SH-SY5Y (cell line): ENCODE measurements at regions not wholly inside any gene's neighbourhood (a gene's known extent, or its start where the extent isn't known, plus 50 kb on each side); places are given as distances from the start of the nearest gene placed in this dataset.

ENCODE experiments used
- GATA2 ChIP-seq: IDR thresholded peaks from 2 replicates; pipeline ENCODE4 v1.6.1; 2011; ENCODE audit warnings: mild to moderate bottlenecking, low read depth, low read length
- GATA3 ChIP-seq: IDR thresholded peaks from 2 replicates; pipeline ENCODE4 v1.6.1; 2011; ENCODE audit warnings: low read depth, mild to moderate bottlenecking, low read length, moderate library complexity

DNA sequence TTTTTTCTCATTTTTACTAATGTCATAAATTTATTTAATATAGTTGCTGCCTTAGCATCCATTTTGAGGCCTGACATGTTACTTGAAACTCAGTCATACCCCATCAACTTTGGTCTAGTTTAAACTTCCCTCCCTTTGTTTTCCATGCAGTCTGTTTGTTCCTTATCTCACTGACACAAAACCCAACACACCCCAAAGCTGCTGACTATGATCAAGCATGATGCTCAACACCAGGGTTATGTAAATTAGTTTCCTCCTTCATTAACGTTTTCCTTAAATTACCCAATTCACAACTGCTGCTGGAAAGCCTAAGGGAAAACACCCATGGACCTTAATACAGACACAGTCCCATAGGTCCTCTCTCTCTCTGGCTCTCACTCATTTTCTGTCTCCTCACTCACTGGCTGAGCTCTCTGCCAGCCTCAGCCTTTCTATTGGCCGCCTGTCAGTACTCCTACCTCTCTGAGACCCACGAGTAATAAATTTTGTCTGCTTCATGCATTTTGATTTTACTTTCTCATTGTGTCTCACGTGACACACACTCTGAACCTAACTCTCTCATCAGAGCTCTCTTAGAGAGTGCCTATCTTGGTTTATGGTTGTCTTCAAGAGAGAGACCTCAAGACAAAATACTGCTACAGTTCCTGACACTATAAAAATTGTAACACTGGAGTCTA is 904.5 kb downstream of the C6orf118 start:
- TF ChIP-seq GATA3, result no peak
- no peak for TF ChIP-seq GATA2
